Adrenal gland (tissue), 9 donors: ENCODE measurements at regions not wholly inside any gene's neighbourhood (a gene's known extent, or its start where the extent isn't known, plus 50 kb on each side); places are given as distances from the start of the nearest gene placed in this dataset.
A peak's percentile ranks its signal among the peaks of the same experiment; 100 is the strongest.

Experiments
- DNase-seq, 7 donors: peaks; one replicate each; pipeline ENCODE4 v3.0.0-alpha.2; 2019 to 2020
- H3K27ac ChIP-seq, 5 donors: fragments of 200-600 bp; sonication (generic) in 4 of 5; 1 replicate in 3 of 5; 2 replicates in 2 of 5; pipeline versions ENCODE4 v1.5.1 to v1.8.0; 2016 to 2020; ENCODE audit warnings: mild to moderate bottlenecking in 1 of 5
- H3K27me3 ChIP-seq: fragments of 200-600 bp; 2 replicates; pipeline ENCODE4 v1.8.0; 2021
- H3K36me3 ChIP-seq, 2 donors: fragments of 200-600 bp; replicated peaks in 1 of 2; 1 replicate in 1 of 2; 2 replicates in 1 of 2; pipeline versions ENCODE4 v1.5.1 to v1.8.0; 2018 to 2022
- H3K4me1 ChIP-seq, 2 donors: fragments of 200-600 bp; replicated peaks in 1 of 2; 1 replicate in 1 of 2; 2 replicates in 1 of 2; pipeline versions ENCODE4 v1.5.1 to v1.8.0; 2018 to 2021
- H3K4me3 ChIP-seq, 4 donors: fragments of 200-600 bp; sonication (generic) in 3 of 4; one replicate each; pipeline ENCODE4 v1.5.1; 2016 to 2018
- H3K9me3 ChIP-seq, 3 donors: fragments of 200-600 bp; sonication (generic) in 1 of 3; replicated peaks in 1 of 3; 1 replicate in 2 of 3; 2 replicates in 1 of 3; pipeline versions ENCODE4 v1.5.1 to v1.8.0; 2016 to 2021
- CTCF ChIP-seq, 6 experiments: fragments of 450-650 bp in 4 of 6; fragments of 200-600 bp in 2 of 6; sonication (generic) in 1 of 6; IDR thresholded peaks; 1 replicate in 5 of 6; 2 replicates in 1 of 6; pipeline versions ENCODE4 v1.5.1 to v1.8.0; 2016 to 2021; ENCODE audit warnings: antibody characterized with exemption in 6 of 6, mild to moderate bottlenecking in 2 of 6, moderate library complexity in 1 of 6
- POLR2A ChIP-seq, 2 donors: fragments of 450-650 bp; IDR thresholded peaks; one replicate each; pipeline ENCODE4 v1.6.1; 2017; ENCODE audit warnings: antibody characterized with exemption in 2 of 2, mild to moderate bottlenecking in 2 of 2, moderate library complexity in 1 of 2
- WGBS, 4 donors: extraction: QIAGEN DNeasy Blood & Tissue Kit in 2 of 4; methylation state at CpG; one replicate each; pipeline versions ENCODE4 v1.1.5 to v1.1.7; 2013 to 2017; 5-methylcytosine and 5-hydroxymethylcytosine counted together
- intact Hi-C, 2 donors: fragments of 100-400 bp; cut with DNase I; formaldehyde crosslinking; loops; one replicate each; pipeline versions ENCODE4 v1.14.1 to v1.15.0; 2022 to 2023
- donor health status: healthy with polysubstance abuse.
- donor health status: Bipolar disorder and iron deficiency.
- donor health status: DM: yes; HTN: yes; CAD: no.
- donor health status: DM: no; HTN: no; CAD: no.
- donor health status: DM: no; HTN: no; CAD: no.

DNA sequence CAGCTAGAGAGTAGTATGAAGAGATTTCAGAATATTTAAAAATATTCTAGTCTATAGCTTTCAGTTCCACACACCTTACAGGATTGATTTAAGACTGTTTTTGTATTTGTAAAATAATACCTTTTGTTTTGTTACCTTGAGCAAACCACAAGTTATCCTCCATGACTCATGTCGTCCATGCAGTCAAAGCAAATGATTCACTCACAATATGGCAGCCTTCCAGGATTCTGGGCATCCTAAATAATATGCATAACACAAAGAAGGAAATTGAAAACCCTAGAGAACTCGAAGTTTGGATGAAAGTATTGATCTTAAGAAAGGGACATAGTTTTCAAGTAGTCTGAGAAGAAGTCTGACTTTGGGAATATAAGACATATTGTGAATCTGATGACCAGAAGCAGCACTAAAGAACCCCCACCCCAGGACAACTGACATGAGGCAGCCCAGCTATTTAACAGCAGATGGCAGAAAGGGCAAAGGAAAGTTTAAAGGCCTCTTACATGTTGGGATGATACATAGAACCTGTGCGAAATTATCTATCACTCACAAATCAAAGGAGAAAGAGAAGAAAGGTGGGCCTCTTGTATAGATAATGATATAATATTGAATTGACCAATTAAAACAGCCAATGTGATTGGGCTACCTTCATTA is 857.9 kb downstream of the BRINP3 start:
- Histone ChIP-seq H3K4me1 (no peaks in the 10 kb centered on the region), H3K27ac (no peak overlapping the region), H3K36me3 (no peaks in the 10 kb centered on the region), H3K9me3 (no peaks in the 10 kb centered on the region), H3K4me3 (no peak overlapping the region), H3K27me3 (no peaks in the 10 kb centered on the region)
- intact Hi-C loops: no loop called here
- WGBS, 4 donors: 42 to 50% (median 42%) methylated on average over 3 of the region's 3 CpGs
- peak in 4 of 7 donors; percentile 22 to 41 (median 25) for DNase-seq
- no peak for TF ChIP-seq CTCF (IDR thresholded peaks at IDR 0.05)
- TF ChIP-seq POLR2A (IDR thresholded peaks at IDR 0.05): no peak

GRCh38 chr1:189620471-189620870 is 857.2 kb downstream of the BRINP3 start:
- no peak for DNase-seq
- TF ChIP-seq CTCF (IDR thresholded peaks at IDR 0.05) (no peak), POLR2A (IDR thresholded peaks at IDR 0.05) (no peak)
- no peaks in the 10 kb centered on the region for H3K9me3 ChIP-seq
- H3K4me3 ChIP-seq: no peak overlapping the region
- intact Hi-C loops: no loop called here
- H3K27ac ChIP-seq: no peak overlapping the region
- no peaks in the 10 kb centered on the region for H3K27me3 ChIP-seq
- WGBS, 4 donors: 78 to 90% (median 81%) methylated on average over 2 of the region's 2 CpGs
- H3K4me1 ChIP-seq: no peaks in the 10 kb centered on the region
- no peaks in the 10 kb centered on the region for H3K36me3 ChIP-seq

GRCh38 chr1:189623336-189623735 is 854.3 kb downstream of the BRINP3 start:
- no peak overlapping the region for H3K27ac ChIP-seq
- intact Hi-C loops: no loop called here
- no peaks in the 10 kb centered on the region for H3K4me1 ChIP-seq
- WGBS, 4 donors: 72 to 94% (median 84%) methylated on average over 2 of the region's 2 CpGs
- H3K4me3 ChIP-seq: no peak overlapping the region
- DNase-seq: no peak
- TF ChIP-seq POLR2A (IDR thresholded peaks at IDR 0.05): no peak
- H3K27me3 ChIP-seq: no peaks in the 10 kb centered on the region
- H3K9me3 ChIP-seq: no peaks in the 10 kb centered on the region
- no peaks in the 10 kb centered on the region for H3K36me3 ChIP-seq

DNA sequence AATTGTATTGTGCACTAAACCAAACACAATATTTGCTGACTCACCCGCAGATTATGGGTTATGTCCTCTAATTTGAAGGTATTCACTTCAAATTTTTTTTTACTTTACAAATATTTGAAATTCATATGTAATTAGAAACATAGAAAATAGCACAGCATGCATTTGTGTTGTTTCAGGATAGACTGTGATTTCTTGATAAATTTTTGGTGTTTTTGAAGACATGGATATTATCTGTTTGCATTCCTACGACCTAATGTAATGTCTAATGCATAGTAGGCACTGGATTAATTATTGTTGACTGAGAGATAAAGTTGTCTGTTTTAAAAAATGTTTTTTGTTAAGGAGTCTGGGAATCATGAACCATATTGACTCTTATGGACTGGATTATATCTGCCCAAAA is 850.2 kb downstream of the BRINP3 start:
- no peaks in the 10 kb centered on the region for H3K27me3 ChIP-seq

More for the DNA sequence above, 850.2 kb downstream of the BRINP3 start:
- intact Hi-C loops: no loop called here
- no peak for DNase-seq
- no peaks in the 10 kb centered on the region for H3K9me3 ChIP-seq
- no peak overlapping the region for H3K4me3 ChIP-seq
- no peak overlapping the region for H3K27ac ChIP-seq
- H3K36me3 ChIP-seq: no peaks in the 10 kb centered on the region
- no peaks in the 10 kb centered on the region for H3K4me1 ChIP-seq
- no peak for TF ChIP-seq POLR2A (IDR thresholded peaks at IDR 0.05)
- TF ChIP-seq CTCF (IDR thresholded peaks at IDR 0.05): no peak
- WGBS, 4 donors: 43 to 60% (median 55%) methylated on average over 2 of the region's 2 CpGs
